ENCODE measurements at regions not wholly inside any gene's neighbourhood (a gene's known extent, or its start where the extent isn't known, plus 50 kb on each side); places are given as distances from the start of the nearest gene placed in this dataset.

DNA sequence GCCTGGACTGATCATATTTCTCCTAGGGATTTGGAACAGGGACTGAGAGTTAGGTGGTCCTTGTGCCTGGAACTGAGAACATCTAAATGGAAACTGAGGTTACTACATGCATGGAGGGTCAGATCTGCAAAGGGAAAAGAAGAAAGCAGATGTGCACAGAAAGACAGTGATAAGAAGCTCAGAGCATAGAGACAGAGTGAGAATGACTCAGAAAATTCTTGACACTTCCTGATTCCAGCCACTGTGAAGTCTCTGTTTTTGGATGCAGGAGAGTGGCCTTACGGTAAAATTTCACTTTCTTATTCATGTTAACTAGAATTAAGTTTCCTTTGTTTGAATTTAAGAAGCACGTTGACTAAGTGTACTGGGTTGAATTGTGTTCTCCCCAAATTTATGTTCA, 241.7 kb downstream of the TMEM26 start:
- H4K5ac ChIP-seq (ENCODE audit: low read depth, low read length) = no peak overlapping the region
- no peak overlapping the region for H2BK15ac ChIP-seq (ENCODE audit: low read depth, low read length)
- H2BK5ac ChIP-seq (ENCODE audit: low read depth, low read length, poor library complexity, severe bottlenecking) = no peak overlapping the region
- no peak overlapping the region for H3K14ac ChIP-seq (replicated peaks; ENCODE audit: low read depth, low read length)
- H3K27ac ChIP-seq (ENCODE audit: insufficient read depth, low read length) = no peak overlapping the region
- no peaks in the 10 kb centered on the region for H3K4me1 ChIP-seq (ENCODE audit: control insufficient read depth, insufficient read depth, low read length)
- no peaks in the 10 kb centered on the region for H3K79me1 ChIP-seq (ENCODE audit: low read depth in 1 of 2, low read length in 2 of 2)
- WGBS, 2 experiments (ENCODE audit: extremely low coverage in 2 of 2, insufficient read length in 1 of 2) = no CpG with 5 or more reads among the region's 2 CpGs
- H4K8ac ChIP-seq (ENCODE audit: low read depth in 2 of 2, low read length in 2 of 2) = no peak overlapping the region
- no peak overlapping the region for H2BK120ac ChIP-seq (ENCODE audit: low read depth, low read length)
- dilution Hi-C loops (cut with HindIII; ENCODE audit: low sequenced_read_pairs, unreplicated experiment) (no loop called here), in situ Hi-C loops (cut with MboI; ENCODE audit: low sequenced_read_pairs) (no loop called here), intact Hi-C loops (cut with micrococcal nuclease) (no loop called here)
- no peak overlapping the region for H4K91ac ChIP-seq (ENCODE audit: insufficient read depth, low read depth, low read length)
- no peak for ATAC-seq (ENCODE audit: low read depth)
- no peak overlapping the region for H3K4me3 ChIP-seq (ENCODE audit: insufficient read depth, low read depth, low read length)
- H3K4me2 ChIP-seq (ENCODE audit: low read depth, low read length) = no peak overlapping the region
- no peaks in the 10 kb centered on the region for H3K9me3 ChIP-seq (ENCODE audit: control insufficient read depth, insufficient read depth, low read length)
- DNase-seq = no peak
- ChIA-PET POLR2A (ENCODE audit: unreplicated experiment) (no interaction called here), CTCF (no interaction called here)
- no peak overlapping the region for H2AFZ ChIP-seq (replicated peaks; ENCODE audit: low read length, poor library complexity)
- H3K23ac ChIP-seq (ENCODE audit: low read depth, low read length) = no peak overlapping the region
- no peaks in the 10 kb centered on the region for H4K20me1 ChIP-seq (ENCODE audit: insufficient read depth, low read length)
- no peak overlapping the region for H2AK9ac ChIP-seq (replicated peaks; ENCODE audit: low read depth, low read length, poor library complexity)
- no peak overlapping the region for H3K18ac ChIP-seq (ENCODE audit: low read depth, low read length)
- H3K27me3 ChIP-seq (ENCODE audit: control insufficient read depth, insufficient read depth, low read length) = peaks cover 2% of the 10 kb centered on the region; the same call in 1 of the 2 replicates
- H2AK5ac ChIP-seq (ENCODE audit: low read depth, low read length) = no peak overlapping the region
- TF ChIP-seq RFX5 (IDR thresholded peaks at IDR 0.05; ENCODE audit: low read depth, low read length) = no peak
- no peak for TF ChIP-seq MAFK (IDR thresholded peaks at IDR 0.05; ENCODE audit: low read depth, low read length)
- TF ChIP-seq CEBPB (IDR thresholded peaks at IDR 0.05; ENCODE audit: low read depth, low read length) = no peak
- TF ChIP-seq CHD1 (IDR thresholded peaks at IDR 0.05; ENCODE audit: low read depth, low read length) = no peak
- no peak for TF ChIP-seq POLR2A (IDR thresholded peaks at IDR 0.05; ENCODE audit: low read depth, low read length)
- no peak for TF ChIP-seq RCOR1 (IDR thresholded peaks at IDR 0.05; ENCODE audit: insufficient replicate concordance, low read length)
- no peak for TF ChIP-seq NFE2L2 (IDR thresholded peaks at IDR 0.05; ENCODE audit: low read depth, low read length)
- TF ChIP-seq SMC3 (IDR thresholded peaks at IDR 0.05; ENCODE audit: low read depth, low read length) = no peak
- no peaks in the 10 kb centered on the region for H3K9me1 ChIP-seq (ENCODE audit: insufficient read depth, low read length)
- no peaks in the 10 kb centered on the region for H3K36me3 ChIP-seq (ENCODE audit: control insufficient read depth, insufficient read depth, low read length)
- H2BK20ac ChIP-seq (ENCODE audit: low read depth, low read length) = no peak overlapping the region
- H3K56ac ChIP-seq (ENCODE audit: extremely low read depth, insufficient read depth, low read length) = no peak overlapping the region
- H3K4ac ChIP-seq (ENCODE audit: low read depth, low read length) = no peak overlapping the region
- H3K9ac ChIP-seq (ENCODE audit: low read depth, low read length) = no peak overlapping the region
- no TSS peak for BruUV-seq (replicated peaks)
